H1 (cell line): ENCODE measurements at regions not wholly inside any gene's neighbourhood (a gene's known extent, or its start where the extent isn't known, plus 50 kb on each side); places are given as distances from the start of the nearest gene placed in this dataset.

ENCODE experiments used
- BACH1 ChIP-seq: IDR thresholded peaks from 2 replicates; pipeline ENCODE4 v1.6.1; 2012; ENCODE audit warnings: low read length, improper control_type of control experiment
- BCL11A ChIP-seq, 2 experiments: IDR thresholded peaks; one replicate each; pipeline ENCODE4 v1.6.1; 2011; ENCODE audit warnings: low read depth in 2 of 2, low read length in 2 of 2, mild to moderate bottlenecking in 2 of 2
- HDAC2 ChIP-seq, 2 experiments: fragments of 300-600 bp in 1 of 2; sonication (generic) in 1 of 2; IDR thresholded peaks; 2 replicates each; pipeline ENCODE4 v1.6.1; 2011 to 2012; ENCODE audit warnings: low read depth in 2 of 2, low read length in 2 of 2, mild to moderate bottlenecking in 2 of 2, moderate library complexity in 2 of 2, borderline replicate concordance in 1 of 2, inconsistent platforms in 1 of 2
- HDAC6 ChIP-seq: IDR thresholded peaks from one replicate; pipeline ENCODE4 v1.7.1; 2012; ENCODE audit warnings: low read depth, mild to moderate bottlenecking, inconsistent platforms, low read length, moderate library complexity
- KDM5A ChIP-seq: fragments of 200-600 bp; IDR thresholded peaks from 2 replicates; pipeline ENCODE4 v1.7.1; 2012; ENCODE audit warnings: mild to moderate bottlenecking, low read length, inconsistent platforms, mixed read lengths
- POU5F1 ChIP-seq: IDR thresholded peaks from 2 replicates; pipeline ENCODE4 v1.6.1; 2011; ENCODE audit warnings: low read depth, mild to moderate bottlenecking, low read length, moderate library complexity
- SIRT6 ChIP-seq: IDR thresholded peaks from one replicate; pipeline ENCODE4 v1.7.1; 2012; ENCODE audit warnings: low read length, inconsistent platforms
- SP4 ChIP-seq: IDR thresholded peaks from 2 replicates; pipeline ENCODE4 v1.6.1; 2012; ENCODE audit warnings: low read length, inconsistent platforms
- TF ChIP-seq, protein P1 (sequence below): fragments of 300-600 bp; sonication (generic); IDR thresholded peaks from 2 replicates; pipeline ENCODE4 v1.7.1; 2012; ENCODE audit warnings: low read length, moderate library complexity, mild to moderate bottlenecking, inconsistent platforms; ENCODE audit not compliant: insufficient replicate concordance
- TF ChIP-seq, protein P2 (sequence below): IDR thresholded peaks from 2 replicates; pipeline ENCODE4 v1.6.1; 2011; ENCODE audit warnings: low read depth, mild to moderate bottlenecking, low read length; ENCODE audit not compliant: insufficient read depth

DNA sequence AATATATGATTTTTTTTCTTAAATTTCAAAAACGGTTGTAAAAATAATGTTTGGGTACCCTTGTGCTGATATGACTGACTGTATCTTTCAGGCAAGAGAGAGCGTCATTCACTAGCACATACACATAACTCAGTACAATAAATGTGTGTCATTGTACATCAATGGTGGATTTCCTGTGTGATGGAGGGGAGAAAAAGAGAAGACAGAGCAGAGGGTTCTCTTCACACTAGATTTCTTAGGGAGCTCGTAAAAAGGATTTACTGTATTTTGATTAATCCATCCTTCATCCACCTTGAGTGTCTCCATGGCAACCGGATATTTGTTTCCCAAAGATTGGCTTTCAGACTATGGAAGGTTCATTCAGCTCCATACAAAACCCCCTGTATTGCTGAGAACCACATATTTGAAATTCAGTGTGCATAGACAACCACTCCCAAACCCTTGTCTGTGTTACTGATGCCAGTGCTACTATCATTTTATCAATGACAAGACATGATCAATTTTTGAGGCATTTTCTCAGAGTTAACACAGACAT is 150.6 kb downstream of the AKR1D1 start (continued):
- TF ChIP-seq, protein P1, sequence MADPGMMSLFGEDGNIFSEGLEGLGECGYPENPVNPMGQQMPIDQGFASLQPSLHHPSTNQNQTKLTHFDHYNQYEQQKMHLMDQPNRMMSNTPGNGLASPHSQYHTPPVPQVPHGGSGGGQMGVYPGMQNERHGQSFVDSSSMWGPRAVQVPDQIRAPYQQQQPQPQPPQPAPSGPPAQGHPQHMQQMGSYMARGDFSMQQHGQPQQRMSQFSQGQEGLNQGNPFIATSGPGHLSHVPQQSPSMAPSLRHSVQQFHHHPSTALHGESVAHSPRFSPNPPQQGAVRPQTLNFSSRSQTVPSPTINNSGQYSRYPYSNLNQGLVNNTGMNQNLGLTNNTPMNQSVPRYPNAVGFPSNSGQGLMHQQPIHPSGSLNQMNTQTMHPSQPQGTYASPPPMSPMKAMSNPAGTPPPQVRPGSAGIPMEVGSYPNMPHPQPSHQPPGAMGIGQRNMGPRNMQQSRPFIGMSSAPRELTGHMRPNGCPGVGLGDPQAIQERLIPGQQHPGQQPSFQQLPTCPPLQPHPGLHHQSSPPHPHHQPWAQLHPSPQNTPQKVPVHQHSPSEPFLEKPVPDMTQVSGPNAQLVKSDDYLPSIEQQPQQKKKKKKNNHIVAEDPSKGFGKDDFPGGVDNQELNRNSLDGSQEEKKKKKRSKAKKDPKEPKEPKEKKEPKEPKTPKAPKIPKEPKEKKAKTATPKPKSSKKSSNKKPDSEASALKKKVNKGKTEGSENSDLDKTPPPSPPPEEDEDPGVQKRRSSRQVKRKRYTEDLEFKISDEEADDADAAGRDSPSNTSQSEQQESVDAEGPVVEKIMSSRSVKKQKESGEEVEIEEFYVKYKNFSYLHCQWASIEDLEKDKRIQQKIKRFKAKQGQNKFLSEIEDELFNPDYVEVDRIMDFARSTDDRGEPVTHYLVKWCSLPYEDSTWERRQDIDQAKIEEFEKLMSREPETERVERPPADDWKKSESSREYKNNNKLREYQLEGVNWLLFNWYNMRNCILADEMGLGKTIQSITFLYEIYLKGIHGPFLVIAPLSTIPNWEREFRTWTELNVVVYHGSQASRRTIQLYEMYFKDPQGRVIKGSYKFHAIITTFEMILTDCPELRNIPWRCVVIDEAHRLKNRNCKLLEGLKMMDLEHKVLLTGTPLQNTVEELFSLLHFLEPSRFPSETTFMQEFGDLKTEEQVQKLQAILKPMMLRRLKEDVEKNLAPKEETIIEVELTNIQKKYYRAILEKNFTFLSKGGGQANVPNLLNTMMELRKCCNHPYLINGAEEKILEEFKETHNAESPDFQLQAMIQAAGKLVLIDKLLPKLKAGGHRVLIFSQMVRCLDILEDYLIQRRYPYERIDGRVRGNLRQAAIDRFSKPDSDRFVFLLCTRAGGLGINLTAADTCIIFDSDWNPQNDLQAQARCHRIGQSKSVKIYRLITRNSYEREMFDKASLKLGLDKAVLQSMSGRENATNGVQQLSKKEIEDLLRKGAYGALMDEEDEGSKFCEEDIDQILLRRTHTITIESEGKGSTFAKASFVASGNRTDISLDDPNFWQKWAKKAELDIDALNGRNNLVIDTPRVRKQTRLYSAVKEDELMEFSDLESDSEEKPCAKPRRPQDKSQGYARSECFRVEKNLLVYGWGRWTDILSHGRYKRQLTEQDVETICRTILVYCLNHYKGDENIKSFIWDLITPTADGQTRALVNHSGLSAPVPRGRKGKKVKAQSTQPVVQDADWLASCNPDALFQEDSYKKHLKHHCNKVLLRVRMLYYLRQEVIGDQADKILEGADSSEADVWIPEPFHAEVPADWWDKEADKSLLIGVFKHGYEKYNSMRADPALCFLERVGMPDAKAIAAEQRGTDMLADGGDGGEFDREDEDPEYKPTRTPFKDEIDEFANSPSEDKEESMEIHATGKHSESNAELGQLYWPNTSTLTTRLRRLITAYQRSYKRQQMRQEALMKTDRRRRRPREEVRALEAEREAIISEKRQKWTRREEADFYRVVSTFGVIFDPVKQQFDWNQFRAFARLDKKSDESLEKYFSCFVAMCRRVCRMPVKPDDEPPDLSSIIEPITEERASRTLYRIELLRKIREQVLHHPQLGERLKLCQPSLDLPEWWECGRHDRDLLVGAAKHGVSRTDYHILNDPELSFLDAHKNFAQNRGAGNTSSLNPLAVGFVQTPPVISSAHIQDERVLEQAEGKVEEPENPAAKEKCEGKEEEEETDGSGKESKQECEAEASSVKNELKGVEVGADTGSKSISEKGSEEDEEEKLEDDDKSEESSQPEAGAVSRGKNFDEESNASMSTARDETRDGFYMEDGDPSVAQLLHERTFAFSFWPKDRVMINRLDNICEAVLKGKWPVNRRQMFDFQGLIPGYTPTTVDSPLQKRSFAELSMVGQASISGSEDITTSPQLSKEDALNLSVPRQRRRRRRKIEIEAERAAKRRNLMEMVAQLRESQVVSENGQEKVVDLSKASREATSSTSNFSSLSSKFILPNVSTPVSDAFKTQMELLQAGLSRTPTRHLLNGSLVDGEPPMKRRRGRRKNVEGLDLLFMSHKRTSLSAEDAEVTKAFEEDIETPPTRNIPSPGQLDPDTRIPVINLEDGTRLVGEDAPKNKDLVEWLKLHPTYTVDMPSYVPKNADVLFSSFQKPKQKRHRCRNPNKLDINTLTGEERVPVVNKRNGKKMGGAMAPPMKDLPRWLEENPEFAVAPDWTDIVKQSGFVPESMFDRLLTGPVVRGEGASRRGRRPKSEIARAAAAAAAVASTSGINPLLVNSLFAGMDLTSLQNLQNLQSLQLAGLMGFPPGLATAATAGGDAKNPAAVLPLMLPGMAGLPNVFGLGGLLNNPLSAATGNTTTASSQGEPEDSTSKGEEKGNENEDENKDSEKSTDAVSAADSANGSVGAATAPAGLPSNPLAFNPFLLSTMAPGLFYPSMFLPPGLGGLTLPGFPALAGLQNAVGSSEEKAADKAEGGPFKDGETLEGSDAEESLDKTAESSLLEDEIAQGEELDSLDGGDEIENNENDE = no peak
- TF ChIP-seq HDAC6 (no peak), SP4 (no peak), POU5F1 (no peak), BACH1 (no peak), HDAC2 (IDR thresholded peaks at IDR 0.05; ENCODE audit: borderline replicate concordance in 1 of 2, low read depth in 2 of 2, low read length in 2 of 2) (no peak), BCL11A (IDR thresholded peaks at IDR 0.05; ENCODE audit: low read depth in 2 of 2, low read length in 2 of 2) (no peak), KDM5A (no peak), SIRT6 (no peak)
- TF ChIP-seq, protein P2, sequence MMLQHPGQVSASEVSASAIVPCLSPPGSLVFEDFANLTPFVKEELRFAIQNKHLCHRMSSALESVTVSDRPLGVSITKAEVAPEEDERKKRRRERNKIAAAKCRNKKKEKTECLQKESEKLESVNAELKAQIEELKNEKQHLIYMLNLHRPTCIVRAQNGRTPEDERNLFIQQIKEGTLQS = no peak
